HepG2 (cell line): ENCODE measurements at regions not wholly inside any gene's neighbourhood (a gene's known extent, or its start where the extent isn't known, plus 50 kb on each side); places are given as distances from the start of the nearest gene placed in this dataset.

Experiments
- EP300 ChIP-seq, 3 experiments: sonication (generic) in 1 of 3; formaldehyde crosslinking in 1 of 3; IDR thresholded peaks; 2 replicates each; pipeline versions ENCODE4 v1.5.1 to v1.6.1; 2011 to 2020; ENCODE audit warnings: low read depth in 2 of 3, low read length in 2 of 3, borderline replicate concordance in 1 of 3, improper control_type of control experiment in 1 of 3, mild to moderate bottlenecking in 1 of 3, missing genetic modification reagents in 1 of 3, moderate library complexity in 1 of 3
- MTA3 ChIP-seq: sonication (generic); formaldehyde crosslinking; IDR thresholded peaks from 2 replicates; pipeline ENCODE4 v1.4.0; 2020; ENCODE audit warnings: missing genetic modification reagents
- TCF7 ChIP-seq: sonication (generic); IDR thresholded peaks from 2 replicates; pipeline ENCODE4 v1.6.1; 2016; ENCODE audit warnings: antibody characterized with exemption, low read depth
- U2AF2 ChIP-seq: fragments of 200-400 bp; formaldehyde crosslinking; IDR thresholded peaks from 2 replicates; pipeline ENCODE4 v1.6.1; 2017; ENCODE audit warnings: low read depth, mild to moderate bottlenecking, low read length
- ZNF205 ChIP-seq: IDR thresholded peaks from 2 replicates; pipeline ENCODE4 v1.6.1; 2018; ENCODE audit warnings: missing biosample characterization, missing genetic modification reagents
- TF ChIP-seq, protein P1 (sequence below): IDR thresholded peaks from 2 replicates; pipeline ENCODE4 v1.6.1; 2016; ENCODE audit warnings: missing compliant biosample characterization, missing genetic modification reagents, borderline replicate concordance
- TF ChIP-seq, protein P2 (sequence below): sonication (generic); formaldehyde crosslinking; IDR thresholded peaks from 2 replicates; pipeline ENCODE4 v1.4.0; 2020; ENCODE audit warnings: low read depth, missing genetic modification reagents
- TF ChIP-seq, protein P3 (sequence below): sonication (generic); formaldehyde crosslinking; IDR thresholded peaks from 2 replicates; pipeline ENCODE4 v1.9.0; 2021; ENCODE audit warnings: missing genetic modification reagents, borderline replicate concordance

DNA sequence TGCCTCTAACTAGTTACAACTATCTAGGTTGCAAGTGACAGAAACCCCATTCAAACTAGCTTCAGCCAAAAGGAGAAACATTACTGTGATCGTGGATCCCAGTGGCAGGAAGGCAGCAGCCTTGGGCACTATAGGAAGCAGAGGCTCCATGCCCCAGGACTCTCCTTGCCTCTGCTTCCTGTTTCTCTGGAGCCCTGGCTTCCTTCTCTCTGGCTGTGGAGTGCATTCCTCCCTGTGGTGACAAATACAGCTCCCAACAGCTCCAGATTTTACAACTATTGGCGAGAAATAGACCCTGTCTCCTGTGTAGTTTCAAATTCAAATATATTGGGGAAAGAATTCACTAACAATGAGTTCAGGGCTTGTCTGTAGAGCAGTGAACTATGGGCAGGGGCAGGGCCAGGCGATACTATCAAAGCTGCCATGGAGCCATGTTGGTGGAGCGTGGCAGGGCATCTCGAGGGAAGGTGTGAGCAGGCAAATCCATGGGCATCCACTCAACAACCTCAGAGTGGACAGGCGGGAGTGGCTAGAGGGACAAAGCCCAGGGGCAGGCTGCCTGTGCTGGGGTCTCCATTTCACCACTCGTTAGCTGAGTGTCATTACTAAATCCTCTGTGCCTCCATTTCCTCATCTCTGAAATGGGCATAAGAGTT is 189.5 kb downstream of the ERCC6L2 start:
- TF ChIP-seq TCF7: no peak
- no peak for TF ChIP-seq MTA3 (CRISPR knock-in tag)
- no peak for TF ChIP-seq EP300 (IDR thresholded peaks at IDR 0.05; ENCODE audit: low read depth in 2 of 2, low read length in 2 of 2)
- TF ChIP-seq EP300 (CRISPR knock-in tag; IDR thresholded peaks at IDR 0.05; ENCODE audit: borderline replicate concordance): no peak
- TF ChIP-seq, protein P1, sequence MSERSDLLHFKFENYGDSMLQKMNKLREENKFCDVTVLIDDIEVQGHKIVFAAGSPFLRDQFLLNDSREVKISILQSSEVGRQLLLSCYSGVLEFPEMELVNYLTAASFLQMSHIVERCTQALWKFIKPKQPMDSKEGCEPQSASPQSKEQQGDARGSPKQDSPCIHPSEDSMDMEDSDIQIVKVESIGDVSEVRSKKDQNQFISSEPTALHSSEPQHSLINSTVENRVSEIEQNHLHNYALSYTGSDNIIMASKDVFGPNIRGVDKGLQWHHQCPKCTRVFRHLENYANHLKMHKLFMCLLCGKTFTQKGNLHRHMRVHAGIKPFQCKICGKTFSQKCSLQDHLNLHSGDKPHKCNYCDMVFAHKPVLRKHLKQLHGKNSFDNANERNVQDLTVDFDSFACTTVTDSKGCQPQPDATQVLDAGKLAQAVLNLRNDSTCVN (CRISPR knock-in tag): no peak
- TF ChIP-seq, protein P2, sequence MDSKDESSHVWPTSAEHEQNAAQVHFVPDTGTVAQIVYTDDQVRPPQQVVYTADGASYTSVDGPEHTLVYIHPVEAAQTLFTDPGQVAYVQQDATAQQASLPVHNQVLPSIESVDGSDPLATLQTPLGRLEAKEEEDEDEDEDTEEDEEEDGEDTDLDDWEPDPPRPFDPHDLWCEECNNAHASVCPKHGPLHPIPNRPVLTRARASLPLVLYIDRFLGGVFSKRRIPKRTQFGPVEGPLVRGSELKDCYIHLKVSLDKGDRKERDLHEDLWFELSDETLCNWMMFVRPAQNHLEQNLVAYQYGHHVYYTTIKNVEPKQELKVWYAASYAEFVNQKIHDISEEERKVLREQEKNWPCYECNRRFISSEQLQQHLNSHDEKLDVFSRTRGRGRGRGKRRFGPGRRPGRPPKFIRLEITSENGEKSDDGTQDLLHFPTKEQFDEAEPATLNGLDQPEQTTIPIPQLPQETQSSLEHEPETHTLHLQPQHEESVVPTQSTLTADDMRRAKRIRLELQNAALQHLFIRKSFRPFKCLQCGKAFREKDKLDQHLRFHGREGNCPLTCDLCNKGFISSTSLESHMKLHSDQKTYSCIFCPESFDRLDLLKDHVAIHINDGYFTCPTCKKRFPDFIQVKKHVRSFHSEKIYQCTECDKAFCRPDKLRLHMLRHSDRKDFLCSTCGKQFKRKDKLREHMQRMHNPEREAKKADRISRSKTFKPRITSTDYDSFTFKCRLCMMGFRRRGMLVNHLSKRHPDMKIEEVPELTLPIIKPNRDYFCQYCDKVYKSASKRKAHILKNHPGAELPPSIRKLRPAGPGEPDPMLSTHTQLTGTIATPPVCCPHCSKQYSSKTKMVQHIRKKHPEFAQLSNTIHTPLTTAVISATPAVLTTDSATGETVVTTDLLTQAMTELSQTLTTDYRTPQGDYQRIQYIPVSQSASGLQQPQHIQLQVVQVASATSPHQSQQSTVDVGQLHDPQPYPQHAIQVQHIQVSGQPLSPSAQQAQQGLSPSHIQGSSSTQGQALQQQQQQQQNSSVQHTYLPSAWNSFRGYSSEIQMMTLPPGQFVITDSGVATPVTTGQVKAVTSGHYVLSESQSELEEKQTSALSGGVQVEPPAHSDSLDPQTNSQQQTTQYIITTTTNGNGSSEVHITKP (CRISPR knock-in tag): no peak
- TF ChIP-seq U2AF2: no peak
- TF ChIP-seq, protein P3, sequence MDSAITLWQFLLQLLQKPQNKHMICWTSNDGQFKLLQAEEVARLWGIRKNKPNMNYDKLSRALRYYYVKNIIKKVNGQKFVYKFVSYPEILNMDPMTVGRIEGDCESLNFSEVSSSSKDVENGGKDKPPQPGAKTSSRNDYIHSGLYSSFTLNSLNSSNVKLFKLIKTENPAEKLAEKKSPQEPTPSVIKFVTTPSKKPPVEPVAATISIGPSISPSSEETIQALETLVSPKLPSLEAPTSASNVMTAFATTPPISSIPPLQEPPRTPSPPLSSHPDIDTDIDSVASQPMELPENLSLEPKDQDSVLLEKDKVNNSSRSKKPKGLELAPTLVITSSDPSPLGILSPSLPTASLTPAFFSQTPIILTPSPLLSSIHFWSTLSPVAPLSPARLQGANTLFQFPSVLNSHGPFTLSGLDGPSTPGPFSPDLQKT (CRISPR knock-in tag): no peak
- no peak for TF ChIP-seq ZNF205 (CRISPR knock-in tag)
